Skin epidermis (tissue), 12 donors: ENCODE measurements at regions not wholly inside any gene's neighbourhood (a gene's known extent, or its start where the extent isn't known, plus 50 kb on each side); places are given as distances from the start of the nearest gene placed in this dataset.

ENCODE experiments used
- H3K27ac ChIP-seq, 21 experiments: fragments of 200-600 bp; sonication (generic) in 11 of 21; one replicate each; pipeline ENCODE4 v1.5.0; 2020; ENCODE audit warnings: mild to moderate bottlenecking in 3 of 21, inconsistent platforms in 2 of 21, moderate library complexity in 2 of 21
- H3K4me3 ChIP-seq, 7 experiments: fragments of 200-600 bp; sonication (generic) in 2 of 7; one replicate each; pipeline ENCODE4 v1.5.0; 2020; ENCODE audit warnings: inconsistent platforms in 2 of 7, mild to moderate bottlenecking in 2 of 7, moderate library complexity in 1 of 7

DNA sequence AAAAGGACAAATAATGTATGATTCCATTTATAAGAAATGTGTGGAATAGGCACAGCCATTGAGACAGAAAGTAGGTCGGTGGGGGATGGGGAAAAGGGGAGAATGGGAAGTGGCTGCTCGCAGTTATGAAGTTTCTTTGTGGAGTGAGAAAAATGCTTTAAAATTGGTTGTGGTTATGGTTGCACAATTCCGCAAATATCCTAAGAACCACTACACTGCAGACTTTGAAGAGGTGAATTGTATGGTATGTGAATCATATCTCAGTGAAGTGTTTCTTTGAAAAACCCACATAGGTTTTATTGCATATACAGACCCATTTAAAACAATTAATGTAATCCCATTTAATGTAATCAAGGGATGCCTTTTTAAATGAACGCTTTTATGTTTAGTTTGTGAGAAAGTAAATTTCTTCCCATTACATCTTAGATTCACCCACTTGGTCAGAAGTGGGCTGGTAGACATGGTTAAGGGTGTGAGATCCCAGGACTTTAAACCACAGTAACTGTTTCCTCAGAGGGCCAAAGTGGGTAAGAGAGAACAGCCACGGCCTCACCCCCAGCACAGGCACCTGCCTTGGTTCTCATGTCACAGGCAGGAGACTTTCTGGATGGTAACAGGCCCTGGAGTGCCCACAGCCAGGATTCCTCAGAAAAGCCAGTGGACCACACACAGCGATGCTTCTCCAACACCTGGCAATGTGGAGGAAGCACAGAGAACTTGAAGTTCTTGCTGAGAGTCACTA, 119.3 kb upstream of the GJB6 start:
- H3K4me3 ChIP-seq: no peak overlapping the region
- peak overlapping the region in 10 of 21 experiments; percentile 12 to 76 (median 58) for H3K27ac ChIP-seq

GRCh38 chr13:20350819-20351218, 118.7 kb upstream of the GJB6 start:
- Histone ChIP-seq H3K4me3 (no peak overlapping the region), H3K27ac (peak overlapping the region in 9 of 21 experiments; percentile 12 to 76 (median 61))

DNA sequence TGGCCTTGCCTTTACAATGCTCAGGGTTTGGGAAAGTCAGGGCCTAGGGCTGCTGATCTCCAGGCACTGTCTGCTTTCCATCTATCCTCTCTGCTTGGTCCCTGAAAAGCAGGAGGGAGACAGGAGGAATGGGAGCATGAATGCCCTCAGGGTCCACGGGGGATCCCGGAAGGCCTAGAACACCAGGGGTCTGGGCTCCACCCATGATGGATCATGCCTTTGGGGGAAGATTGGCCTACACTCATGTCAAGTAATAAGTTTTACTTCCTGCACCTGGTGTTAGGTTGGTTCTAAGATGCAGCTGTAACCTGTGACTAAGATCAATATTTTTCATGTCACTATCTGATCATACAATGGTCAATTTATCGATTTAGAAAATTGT, 118.3 kb upstream of the GJB6 start:
- H3K27ac ChIP-seq: peak overlapping the region in 5 of 21 experiments; percentile 12 to 76 (median 61)
- no peak overlapping the region for H3K4me3 ChIP-seq

GRCh38 chr13:20349564-20350381, 117.7 kb upstream of the GJB6 start:
- H3K4me3 ChIP-seq: no peak overlapping the region
- peak overlapping the region in 5 of 21 experiments; percentile 12 to 76 (median 61) for H3K27ac ChIP-seq

DNA sequence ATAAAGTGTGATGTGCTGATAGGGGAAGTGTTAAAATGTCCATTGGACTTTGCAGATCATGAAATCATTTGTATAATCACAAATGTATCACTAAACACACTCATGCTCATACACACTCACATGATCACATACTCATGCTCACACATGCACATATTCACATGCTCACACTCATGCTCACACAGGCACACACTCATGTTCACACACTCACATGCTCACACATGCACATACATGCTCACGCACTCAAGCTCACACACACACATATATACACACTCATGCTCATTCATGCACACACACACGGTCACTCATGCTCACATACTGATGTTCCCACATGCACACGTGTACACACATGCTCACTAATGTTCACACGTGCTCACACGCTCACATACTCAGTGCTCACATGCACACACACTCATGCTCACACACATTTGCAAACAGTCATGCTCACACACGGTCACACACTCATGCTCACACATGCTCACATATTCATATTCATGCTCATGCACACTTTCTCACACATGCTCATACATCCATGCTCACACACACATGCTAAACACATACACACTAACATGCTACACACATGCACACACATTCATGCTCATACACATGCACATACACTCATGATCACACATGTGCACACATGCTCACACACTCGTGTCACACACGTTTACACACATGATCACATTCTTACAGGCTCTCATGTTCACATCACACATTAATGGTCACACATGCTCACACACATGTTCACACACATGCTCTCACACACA, 116.7 kb upstream of the GJB6 start:
- no peak overlapping the region for H3K27ac ChIP-seq
- H3K4me3 ChIP-seq: no peak overlapping the region

DNA sequence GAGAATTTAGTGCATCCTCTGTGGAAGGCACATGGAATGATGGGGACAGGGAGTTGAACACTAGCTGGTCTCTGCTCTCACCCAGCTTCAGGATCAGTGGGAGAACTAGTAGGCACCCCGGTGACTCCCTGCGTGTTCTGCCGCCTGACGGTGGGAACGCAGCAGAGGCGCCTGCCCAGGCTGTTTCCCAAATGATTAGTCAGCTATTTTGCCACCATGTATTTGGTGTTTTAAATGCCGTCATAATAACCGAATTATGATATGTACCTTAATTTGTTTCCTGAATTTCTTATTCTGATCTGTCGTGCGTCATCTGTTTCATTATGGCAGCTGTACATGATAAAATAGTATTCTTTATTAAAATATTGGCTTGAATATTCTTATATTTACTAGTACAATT, 115.9 kb upstream of the GJB6 start:
- Histone ChIP-seq H3K27ac (no peak overlapping the region), H3K4me3 (no peak overlapping the region)

GRCh38 chr13:20344836-20345490, 112.8 kb upstream of the GJB6 start:
- H3K4me3 ChIP-seq: no peak overlapping the region
- peak overlapping the region in 1 of 21 experiments; percentile 32 for H3K27ac ChIP-seq

DNA sequence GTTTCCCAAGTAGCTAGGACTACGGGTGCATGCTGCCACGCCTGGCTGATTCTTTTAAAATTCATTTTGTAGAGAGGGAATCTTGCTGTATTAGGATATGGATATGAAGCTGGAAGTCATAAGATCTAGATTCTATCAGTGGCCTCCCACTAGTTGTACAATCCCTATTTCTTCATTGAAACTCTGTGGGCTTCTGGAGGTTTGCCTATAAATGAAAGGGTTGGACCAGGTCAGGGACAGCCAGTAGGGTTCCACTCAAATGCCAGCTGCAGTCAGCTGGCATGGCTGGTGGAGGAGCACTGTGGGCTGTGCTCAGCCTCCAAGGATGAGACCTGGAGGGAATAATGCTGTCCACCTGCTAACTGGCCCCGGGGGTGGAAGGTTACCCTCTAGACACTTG, 110.2 kb upstream of the GJB6 start:
- Histone ChIP-seq H3K27ac (peak overlapping the region in 3 of 21 experiments; percentile 47 to 70 (median 49)), H3K4me3 (no peak overlapping the region)

DNA sequence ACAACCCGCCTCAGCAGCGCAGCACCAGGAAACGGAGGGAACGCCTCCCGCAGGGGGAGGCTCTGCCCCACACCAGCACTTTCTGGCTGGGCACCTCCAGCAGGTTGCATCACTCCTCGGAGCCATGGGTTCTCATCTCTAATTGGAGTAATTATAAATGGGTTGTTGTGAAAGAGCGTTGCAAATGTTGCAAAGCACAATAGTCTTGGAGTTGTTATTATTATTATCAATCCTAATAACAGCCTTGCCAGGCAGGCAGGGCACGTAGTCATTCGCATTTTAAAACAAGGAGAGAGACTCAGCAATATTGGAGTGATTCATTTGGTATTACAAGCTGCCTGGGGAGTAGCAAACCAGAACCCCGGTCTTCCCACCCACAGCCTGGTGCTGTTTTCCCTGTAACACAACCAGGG, 108.6 kb upstream of the GJB6 start:
- Histone ChIP-seq H3K4me3 (no peak overlapping the region), H3K27ac (peak overlapping the region in 12 of 21 experiments; percentile 6 to 87 (median 58))

GRCh38 chr13:20340136-20340758, 108.1 kb upstream of the GJB6 start:
- Histone ChIP-seq H3K27ac (peak overlapping the region in 18 of 21 experiments; percentile 6 to 87 (median 58)), H3K4me3 (no peak overlapping the region)

- Histone ChIP-seq H3K27ac (no peak overlapping the region), H3K4me3 (no peak overlapping the region)
Observed at GRCh38 chr13:20337884-20338551, 105.9 kb upstream of the GJB6 start.

DNA sequence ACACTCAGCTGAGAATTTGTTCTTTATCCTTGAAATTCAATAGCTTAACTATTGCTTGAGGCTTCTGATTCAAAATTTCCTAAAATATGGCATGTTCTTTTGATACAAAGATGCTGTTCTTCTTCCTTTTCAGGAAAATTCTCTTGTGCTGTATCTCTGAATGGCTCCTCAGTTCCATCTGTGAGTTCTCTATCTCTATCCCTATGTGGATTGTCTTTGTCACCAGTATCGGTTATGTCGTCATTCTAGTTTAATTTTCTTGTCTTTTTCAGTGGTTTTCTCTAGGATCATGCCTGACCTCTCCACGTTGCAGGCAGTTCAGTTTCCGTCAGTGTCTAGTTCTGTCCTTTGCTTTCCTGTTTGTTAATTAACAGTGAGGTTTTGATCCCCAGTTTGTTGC, 104.6 kb upstream of the GJB6 start:
- Histone ChIP-seq H3K4me3 (no peak overlapping the region), H3K27ac (no peak overlapping the region)

DNA sequence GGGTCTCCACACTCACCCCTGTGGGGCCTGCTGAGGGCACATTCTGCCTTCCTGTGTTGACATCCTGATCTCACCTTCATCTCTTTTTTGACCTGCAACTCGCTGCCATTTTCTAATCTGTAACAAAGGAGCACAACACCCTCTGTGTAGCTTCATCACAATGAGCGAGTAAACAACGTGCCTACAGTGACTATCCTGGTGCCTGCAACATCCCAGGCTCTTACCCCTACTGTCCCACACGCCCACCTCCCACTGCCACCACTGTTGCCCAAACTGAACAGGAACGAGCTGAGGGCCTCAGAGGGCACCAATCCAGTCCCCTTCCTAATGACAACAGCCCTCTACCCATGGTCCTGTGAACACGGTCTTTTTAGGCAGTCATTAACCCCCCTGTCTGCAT, 102.2 kb upstream of the GJB6 start:
- Histone ChIP-seq H3K4me3 (no peak overlapping the region), H3K27ac (no peak overlapping the region)

DNA sequence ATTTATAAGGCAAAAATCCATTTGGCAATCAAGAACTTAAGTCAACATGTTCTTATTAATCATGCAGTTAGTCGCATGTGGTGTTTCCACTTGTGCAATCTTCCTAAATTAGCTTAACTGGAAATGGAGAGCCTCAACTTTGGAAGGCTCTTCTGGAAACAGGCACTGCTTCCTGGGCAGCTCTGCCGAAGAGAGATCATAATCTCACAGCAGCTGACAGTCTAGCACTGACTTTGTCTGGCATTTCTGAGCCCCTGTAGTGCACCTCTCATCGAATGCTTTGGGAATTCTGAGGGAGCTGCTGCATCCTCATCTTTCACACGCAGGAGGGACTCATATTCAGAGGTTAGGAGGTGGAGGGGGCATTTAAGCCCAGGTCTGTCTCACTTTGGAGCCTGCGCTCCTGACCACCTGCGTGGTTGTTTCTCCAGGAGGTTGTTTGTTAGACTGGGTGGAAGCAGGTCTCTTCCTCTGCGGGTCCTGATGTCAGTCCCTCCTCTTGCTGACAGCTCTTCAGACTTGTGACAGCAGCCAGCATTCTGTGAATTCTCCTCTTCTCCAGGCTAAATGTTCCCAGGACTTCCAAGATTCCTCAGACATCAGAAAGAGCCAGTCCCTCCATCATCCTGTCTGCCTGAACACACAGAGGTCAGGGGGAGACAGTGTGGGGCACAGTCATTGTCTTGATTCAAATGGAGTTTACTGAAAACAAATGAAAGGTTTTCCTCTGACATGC, 100.4 kb upstream of the GJB6 start:
- Histone ChIP-seq H3K27ac (peak overlapping the region in 9 of 21 experiments; percentile 6 to 72 (median 28)), H3K4me3 (no peak overlapping the region)

DNA sequence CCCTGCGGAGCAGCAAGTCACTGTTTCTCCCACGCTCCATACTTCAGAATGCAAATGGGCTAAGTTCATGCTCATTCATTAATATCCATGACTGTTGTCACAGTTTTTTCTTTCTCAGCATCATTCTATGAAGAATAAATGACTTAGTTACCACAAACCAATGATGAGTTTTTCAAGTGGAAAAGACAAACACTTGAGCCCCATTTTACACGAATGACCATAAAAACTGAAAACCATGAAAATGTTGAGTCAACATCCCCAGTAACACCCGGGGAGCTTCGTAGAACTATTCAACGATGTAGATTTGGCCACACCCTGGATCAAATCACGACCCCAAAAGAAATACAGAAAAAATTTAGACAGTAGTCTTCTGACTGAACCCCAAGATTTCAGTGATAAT, 99.8 kb upstream of the GJB6 start:
- peak overlapping the region in 3 of 21 experiments; percentile 6 to 72 (median 68) for H3K27ac ChIP-seq
- no peak overlapping the region for H3K4me3 ChIP-seq

- no peak overlapping the region for H3K4me3 ChIP-seq
- no peak overlapping the region for H3K27ac ChIP-seq
Observed at GRCh38 chr13:20331419-20331818, 99.3 kb upstream of the GJB6 start.

GRCh38 chr13:20326809-20327208, 94.7 kb upstream of the GJB6 start:
- Histone ChIP-seq H3K4me3 (no peak overlapping the region), H3K27ac (no peak overlapping the region)

DNA sequence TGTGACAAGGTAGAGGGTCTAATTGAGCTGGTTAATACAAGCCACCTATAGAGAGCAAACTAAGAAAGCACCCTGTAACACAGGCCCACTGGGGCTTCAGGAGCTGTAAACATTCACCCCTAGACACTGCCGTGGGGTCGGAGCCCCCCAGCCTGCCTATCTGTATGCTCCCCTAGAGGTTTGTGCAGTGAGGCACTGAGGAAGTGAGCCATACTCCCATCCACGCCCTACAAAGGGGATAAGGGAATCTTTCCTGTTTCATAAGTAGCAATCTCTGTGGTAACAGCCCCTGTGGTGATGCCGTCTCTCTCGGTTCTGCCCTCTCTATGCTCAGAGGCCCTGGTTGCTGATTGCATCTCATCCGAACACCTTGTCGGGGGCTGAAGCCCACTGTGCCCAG, 94.2 kb upstream of the GJB6 start:
- Histone ChIP-seq H3K4me3 (no peak overlapping the region), H3K27ac (no peak overlapping the region)
